HG03139 (cell line): ENCODE measurements at regions not wholly inside any gene's neighbourhood (a gene's known extent, or its start where the extent isn't known, plus 50 kb on each side); places are given as distances from the start of the nearest gene placed in this dataset.

Experiments
- ATAC-seq: cut with Tn5 transposase; IDR thresholded peaks from one replicate; pipeline ENCODE4 v1.9.1; 2021; ENCODE audit not compliant: unreplicated experiment

DNA sequence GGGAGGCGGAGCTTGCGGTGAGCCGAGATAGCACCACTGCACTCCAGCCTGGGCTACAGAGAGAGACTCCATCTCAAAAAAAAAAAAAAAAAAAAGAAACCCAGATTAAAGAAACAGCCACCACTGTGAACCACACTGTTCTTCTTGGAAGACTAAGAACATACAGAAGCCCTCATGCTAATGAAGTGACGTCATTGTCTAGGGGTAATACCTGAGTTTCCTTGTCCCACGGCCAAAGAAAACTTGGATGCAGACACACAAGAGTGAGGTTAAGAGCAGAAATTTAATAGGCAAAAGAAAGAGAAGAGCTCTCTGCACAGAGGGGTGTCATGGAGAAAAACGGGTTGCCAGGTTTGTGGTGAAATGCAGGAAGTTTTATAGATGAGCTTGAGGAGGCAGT, 691.6 kb downstream of the NLGN4X start:
- no peak for ATAC-seq

DNA sequence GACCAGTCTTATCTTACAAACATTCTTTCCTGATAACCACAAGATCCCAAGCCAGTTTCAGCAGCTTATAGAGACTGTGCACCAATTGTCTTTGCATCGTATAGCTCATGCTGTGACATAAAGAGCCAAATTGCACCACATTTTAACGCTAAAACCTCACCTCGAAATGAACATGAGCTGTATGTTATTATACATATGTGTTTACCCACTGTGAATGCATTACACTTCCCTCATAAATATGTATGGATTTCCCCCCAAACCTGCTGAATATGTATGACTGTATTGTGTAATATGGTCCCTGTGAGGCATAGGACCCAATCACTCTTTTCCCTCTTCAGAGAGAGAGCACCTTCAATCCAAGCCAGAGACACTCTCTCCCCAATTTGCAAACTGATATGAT, 692.4 kb downstream of the NLGN4X start:
- no peak for ATAC-seq

GRCh38 chrX:5528057-5528456, 700.6 kb downstream of the NLGN4X start:
- ATAC-seq, result no peak

- no peak for ATAC-seq
Observed at GRCh38 chrX:5526191-5526590, 702.5 kb downstream of the NLGN4X start.

- ATAC-seq, result no peak
Observed at GRCh38 chrX:5490786-5491563, 737.7 kb downstream of the NLGN4X start.

DNA sequence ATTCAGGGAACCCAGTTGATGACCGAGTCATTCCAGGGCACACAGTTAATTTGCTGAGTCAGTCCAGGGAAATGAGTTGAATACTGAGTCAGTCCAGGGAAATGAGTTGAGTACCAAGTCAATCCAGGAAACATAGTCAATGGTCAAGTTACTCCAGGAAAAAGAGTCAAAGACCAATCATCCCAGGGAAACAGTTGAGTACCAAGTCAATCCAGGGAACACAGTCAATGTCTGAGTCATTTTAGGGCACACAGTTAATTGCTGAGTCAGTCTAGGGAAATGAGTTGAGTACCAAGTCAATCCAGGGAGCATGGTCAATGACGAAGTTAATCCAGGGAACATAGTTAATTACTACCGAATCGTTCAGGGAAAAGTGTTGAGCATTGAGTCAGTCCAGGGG, 754.4 kb downstream of the NLGN4X start:
- ATAC-seq, result no peak

DNA sequence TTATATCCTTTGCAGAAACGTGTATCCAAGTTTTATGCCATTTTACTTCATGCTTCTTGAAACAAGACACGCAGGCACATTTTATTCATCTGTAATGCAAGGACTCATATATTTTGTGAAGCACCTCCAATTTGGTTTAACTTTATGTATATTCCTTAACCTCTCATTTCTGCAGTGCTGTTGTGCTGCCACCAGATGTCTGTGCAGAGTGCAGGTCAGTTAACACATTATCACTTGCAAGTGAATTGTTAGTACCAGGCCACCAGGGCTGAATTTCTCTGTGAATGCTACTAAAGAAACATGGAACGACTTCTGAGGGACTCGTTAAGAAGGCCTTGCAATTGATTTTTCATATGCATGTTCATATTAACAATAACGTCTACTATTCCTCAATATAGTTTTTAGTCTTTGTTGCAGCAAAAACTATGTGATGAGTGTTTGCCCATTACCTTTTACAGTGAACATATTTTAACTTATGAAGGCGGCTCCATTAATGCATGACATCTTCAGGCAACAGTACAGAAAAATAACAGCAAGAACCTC, 770.3 kb downstream of the NLGN4X start:
- ATAC-seq, result no peak

- no peak for ATAC-seq
Observed at GRCh38 chrX:5449323-5449722, 779.3 kb downstream of the NLGN4X start.

- no peak for ATAC-seq
Observed at GRCh38 chrX:5431823-5432222, 796.8 kb downstream of the NLGN4X start.

DNA sequence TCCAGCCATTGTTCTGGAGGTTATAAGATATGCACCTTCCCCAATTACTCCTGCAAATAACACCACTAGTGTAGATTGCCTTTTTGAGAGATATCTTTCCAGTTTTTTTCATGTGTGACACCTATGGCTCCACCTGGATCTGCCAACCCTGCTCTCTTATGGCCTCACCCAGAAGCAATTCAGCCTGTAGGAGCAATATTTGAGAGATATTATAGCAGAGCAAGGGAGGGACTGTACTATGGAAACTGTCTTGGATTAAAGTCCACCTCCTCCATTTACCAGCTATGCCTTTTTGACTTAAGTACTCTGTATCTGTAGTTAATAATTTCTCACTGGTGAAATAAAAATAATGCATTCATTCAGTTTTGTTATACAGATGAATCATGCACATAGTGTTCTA, 803.5 kb downstream of the NLGN4X start:
- no peak for ATAC-seq

- no peak for ATAC-seq
Observed at GRCh38 chrX:5417381-5417780, 811.3 kb downstream of the NLGN4X start.

GRCh38 chrX:5415738-5416137, 812.9 kb downstream of the NLGN4X start:
- ATAC-seq, result no peak

- ATAC-seq, result no peak
Observed at GRCh38 chrX:5409106-5409505, 819.6 kb downstream of the NLGN4X start.

GRCh38 chrX:5402461-5402860, 826.2 kb downstream of the NLGN4X start:
- no peak for ATAC-seq

DNA sequence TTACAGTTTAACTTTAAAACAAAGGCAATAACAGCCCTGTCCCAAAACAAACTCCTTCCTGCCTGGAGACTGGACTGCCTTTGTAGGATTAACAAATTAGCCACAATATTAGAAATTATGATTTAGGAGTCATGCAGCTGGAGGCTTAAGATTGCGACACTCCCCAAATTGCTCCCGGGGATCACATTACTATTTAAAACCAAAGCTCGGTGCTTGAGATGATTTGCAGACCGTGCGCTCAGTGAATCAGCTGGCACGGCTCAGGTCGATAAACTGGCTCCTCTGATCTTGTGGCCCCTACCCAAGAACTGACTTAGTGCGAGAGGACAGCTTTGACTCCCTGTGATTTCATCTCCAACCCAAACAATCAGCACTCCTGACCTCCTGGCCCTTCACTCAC, 829.3 kb downstream of the NLGN4X start:
- ATAC-seq, result no peak

DNA sequence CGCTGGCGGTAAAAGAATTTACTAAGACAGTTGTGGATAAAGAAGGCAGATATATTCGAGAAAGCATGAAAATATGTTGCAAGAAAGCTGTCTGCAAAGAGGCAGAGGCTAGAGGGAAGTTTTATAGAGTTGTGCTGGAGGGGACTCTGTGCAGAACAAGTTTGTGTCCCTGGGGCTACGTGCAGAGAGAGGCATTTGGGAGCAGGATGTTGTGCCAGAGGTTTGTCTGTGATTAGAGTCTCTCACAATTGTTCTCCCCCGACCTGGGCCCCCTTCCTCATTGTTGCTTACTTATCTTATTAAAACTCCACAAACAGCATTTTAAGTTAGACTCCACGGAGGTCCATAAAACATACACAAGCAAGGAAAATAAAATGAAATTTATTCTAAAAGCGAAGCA, 831.3 kb downstream of the NLGN4X start:
- no peak for ATAC-seq

GRCh38 chrX:5390376-5390775, 838.3 kb downstream of the NLGN4X start:
- no peak for ATAC-seq

DNA sequence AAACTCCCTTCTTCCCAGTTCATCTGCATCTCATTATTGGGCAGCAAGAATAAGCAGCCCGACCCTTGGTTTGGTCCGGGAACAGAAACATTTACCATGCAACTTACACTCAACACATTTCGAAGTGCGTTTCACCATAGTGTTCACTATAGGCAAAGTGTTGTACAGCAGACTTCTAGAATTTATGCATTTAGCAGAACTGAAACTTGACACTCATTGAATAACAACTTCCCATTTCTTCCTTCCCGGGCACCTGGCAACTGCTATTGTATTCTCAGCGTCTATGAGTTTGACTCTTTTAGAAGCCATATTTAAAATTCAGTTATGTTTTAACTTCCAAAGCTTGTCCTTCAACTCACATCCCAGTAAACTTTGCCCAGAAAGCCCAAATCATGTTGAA, 840.6 kb downstream of the NLGN4X start:
- ATAC-seq, result no peak

GRCh38 chrX:5380426-5380825, 848.2 kb downstream of the NLGN4X start:
- ATAC-seq, result no peak

DNA sequence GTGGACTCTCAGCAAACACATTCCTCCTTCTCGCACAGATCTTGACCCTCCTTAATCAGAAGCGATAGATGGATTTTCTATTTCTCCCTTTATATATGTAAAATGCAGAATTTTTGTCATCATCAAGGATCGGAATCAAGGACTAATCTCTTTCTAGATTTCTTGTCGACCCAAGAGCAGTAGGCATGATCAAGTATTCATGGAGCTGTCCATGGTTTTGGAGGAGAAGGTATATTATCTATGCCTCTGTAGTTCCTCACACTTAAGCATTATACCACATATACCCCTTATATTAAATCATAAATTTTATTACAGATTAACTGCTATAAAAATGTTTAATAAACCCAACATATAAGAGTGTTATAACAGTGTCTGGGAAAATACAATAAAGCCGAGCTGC, 886.8 kb downstream of the NLGN4X start:
- no peak for ATAC-seq

GRCh38 chrX:5337160-5337559, 891.5 kb downstream of the NLGN4X start:
- ATAC-seq, result no peak

DNA sequence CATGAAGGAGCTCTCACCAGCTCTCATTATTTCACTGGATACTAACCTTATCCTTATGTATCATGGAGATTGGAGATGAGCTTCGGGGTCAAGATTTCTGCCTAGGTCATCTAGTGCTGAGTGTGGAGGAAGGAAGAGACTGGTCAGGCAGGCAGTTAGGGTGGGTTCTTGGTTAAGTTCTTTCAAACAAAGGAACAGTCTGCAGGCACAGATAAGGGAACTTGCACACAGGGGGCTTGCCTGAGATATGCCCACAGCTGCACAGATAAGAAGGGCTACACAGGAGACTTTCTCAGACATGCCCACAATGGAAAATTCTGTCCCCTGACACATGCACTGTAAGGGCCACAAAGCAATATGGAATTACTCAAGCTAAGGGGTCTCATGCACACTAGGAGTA, 904.1 kb downstream of the NLGN4X start:
- no peak for ATAC-seq

- no peak for ATAC-seq
Observed at GRCh38 chrX:5314148-5314547, 914.5 kb downstream of the NLGN4X start.
